ENCODE measurements at regions not wholly inside any gene's neighbourhood (a gene's known extent, or its start where the extent isn't known, plus 50 kb on each side); places are given as distances from the start of the nearest gene placed in this dataset.

GRCh38 chr5:86786955-86787354, 169.2 kb downstream of the COX7C start:
- no peak for DNase-seq

GRCh38 chr5:86795659-86796058, 177.9 kb downstream of the COX7C start:
- DNase-seq = no peak

- DNase-seq = no peak
Measured at GRCh38 chr5:86797677-86798076, 179.9 kb downstream of the COX7C start.

DNA sequence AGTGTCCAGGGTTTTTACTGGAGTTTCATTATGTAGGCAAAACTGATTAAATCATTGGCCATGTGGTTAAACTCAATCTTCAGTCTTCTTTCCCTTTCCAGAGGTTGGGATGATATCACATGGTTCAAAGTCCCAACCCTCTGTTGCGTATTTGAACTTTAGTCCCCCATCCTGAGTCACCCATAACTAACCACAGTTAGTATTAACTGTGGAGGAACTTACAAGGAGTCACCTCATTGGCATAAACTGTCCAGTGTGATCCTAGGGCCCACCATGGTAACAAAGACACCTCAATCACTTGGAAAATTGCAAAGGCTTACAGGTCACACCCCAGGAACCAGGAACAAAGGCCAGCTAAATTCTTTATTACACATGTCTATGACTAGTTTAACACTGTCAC, 188.5 kb downstream of the COX7C start:
- no peak for DNase-seq

- DNase-seq = no peak
Measured at GRCh38 chr5:86807046-86808031, 189.6 kb downstream of the COX7C start.

DNA sequence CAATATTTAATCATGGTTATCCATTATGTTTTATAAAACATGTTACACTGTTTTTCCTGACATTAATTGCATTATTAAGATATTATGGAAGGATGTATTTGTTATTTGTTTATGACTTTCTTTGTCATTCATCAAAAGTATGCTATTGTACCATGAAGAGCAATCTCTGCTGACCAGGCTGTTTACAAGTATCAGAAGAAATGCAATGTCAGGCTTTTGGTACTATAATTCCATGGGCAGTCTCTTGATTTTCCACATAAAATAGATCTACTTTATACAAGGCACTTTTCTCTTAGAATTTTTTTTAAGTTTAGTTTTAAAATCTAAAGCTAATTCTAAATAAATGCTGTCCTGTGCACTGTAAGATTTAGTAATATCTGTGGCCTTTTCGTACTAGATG, 196.6 kb downstream of the COX7C start:
- no peak for DNase-seq

DNA sequence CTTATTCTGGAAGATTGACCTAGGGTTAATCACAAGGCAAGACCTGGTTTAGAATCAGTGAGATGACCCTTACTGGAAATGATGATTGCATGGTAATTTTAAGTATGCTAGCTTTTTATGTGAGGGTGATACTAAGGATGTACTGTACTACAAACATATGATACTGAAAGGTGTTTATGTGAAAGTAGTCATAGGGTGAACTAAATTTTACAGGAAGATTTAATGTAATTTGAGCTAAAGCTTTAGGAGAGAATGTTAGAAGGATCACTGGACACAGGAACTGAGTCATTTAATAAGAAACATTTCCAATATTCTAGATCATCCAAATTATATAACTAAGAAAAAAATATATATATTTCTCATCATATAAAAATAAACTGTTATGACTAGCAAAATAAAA, 197.2 kb downstream of the COX7C start:
- no peak for DNase-seq

DNA sequence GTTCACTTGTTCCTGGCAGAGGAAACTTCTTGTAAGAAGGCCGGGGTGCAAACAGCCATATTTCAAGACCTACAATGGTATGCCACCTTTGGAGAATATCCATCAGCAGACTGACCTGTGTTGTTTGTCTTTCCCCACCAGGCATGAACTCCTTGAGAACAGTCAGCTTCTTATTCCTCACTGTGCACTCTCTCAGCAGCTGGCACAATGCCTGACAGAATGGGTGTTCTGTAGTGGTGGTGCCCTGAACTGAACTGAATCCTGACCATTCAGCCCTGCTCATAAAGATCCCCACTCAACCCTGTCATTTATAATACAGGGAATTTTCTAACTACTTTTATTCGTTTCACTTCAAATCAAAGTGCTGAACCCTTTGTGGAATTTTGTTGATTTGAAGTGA, 206.9 kb downstream of the COX7C start:
- no peak for DNase-seq

DNA sequence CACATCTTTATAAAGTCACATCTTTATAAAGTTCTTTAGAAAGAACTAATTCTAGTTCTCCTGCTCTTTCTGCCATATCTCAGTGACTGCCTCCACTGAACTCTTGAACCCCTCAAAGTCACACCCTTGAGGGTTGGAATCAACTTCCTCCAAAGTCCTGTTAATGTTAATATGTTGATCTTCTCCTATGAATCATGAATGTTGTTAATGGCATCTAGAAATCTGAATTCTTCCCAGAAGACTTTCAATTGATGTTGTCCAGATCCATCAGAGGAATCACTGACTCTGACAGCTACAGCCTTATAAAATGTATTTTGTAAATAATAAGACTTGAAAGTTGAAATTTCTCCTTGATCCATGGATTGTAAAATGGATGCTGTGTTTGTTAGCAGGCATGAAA, 213.4 kb downstream of the COX7C start:
- no peak for DNase-seq

DNA sequence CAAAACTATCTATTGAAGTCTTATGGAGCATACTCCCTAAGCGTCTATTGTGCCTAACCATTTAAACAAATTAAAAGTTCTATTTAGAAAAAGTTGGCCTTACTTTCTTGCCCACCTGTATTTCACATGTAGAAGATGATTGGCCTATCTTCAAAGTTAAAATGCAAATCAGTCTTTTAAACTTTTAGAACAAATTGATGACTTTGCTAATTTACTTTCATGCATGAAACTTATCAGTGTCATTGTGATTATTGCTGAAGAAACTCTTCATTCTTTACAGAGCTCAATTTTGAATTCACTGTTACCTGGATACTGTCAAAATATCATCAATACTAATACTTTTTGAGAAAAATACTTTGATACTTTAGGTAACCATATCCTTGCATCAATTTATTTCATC, 216.1 kb downstream of the COX7C start:
- no peak for DNase-seq

GRCh38 chr5:86837610-86838009, 219.9 kb downstream of the COX7C start:
- DNase-seq = no peak

GRCh38 chr5:86838083-86838482, 220.3 kb downstream of the COX7C start:
- DNase-seq = no peak

- DNase-seq = no peak
Measured at GRCh38 chr5:86841000-86841644, 223.4 kb downstream of the COX7C start.

DNA sequence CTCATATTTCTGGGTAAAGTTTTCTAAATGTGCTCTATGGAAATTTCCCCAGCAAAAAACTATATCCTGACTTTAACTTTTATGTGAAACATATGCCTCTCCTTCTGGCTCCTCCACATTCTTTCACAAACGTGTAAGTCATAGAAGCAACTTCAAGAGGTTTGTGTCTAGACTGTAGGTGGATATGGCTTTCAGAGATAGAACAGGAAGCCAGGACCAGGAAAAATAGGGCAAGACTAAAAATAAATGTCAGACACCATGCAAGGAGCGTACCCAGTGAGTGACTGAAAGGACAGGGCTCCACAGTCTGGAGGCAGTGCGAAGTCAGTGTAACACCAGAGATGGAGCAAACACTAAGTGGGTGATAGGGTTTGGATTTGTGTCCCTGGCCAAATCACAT, 240.7 kb downstream of the COX7C start:
- no peak for DNase-seq

DNA sequence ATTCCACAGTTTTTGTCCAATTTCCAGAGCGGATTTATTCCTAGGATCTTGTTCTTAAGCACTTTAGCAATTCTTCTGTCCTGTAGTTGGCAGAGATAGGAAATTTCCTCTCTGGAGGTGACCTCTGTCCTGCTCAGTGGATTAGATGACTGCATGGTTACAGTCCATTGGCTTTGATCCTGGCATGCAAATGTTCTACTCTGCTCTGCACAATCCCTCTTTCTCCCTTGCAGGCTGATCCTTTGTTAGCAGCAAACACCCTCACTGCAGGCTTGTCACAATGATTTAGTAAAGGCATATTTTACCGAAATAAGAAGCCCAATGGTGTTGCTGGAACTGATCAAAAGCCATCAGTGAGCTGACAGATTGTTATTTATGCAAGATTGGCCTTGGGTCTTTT, 243.8 kb downstream of the COX7C start:
- DNase-seq = no peak

GRCh38 chr5:86862093-86862492, 244.4 kb downstream of the COX7C start:
- no peak for DNase-seq

- no peak for DNase-seq
Measured at GRCh38 chr5:86864051-86864450, 246.3 kb downstream of the COX7C start.

- DNase-seq = no peak
Measured at GRCh38 chr5:86865256-86865785, 247.6 kb downstream of the COX7C start.

DNA sequence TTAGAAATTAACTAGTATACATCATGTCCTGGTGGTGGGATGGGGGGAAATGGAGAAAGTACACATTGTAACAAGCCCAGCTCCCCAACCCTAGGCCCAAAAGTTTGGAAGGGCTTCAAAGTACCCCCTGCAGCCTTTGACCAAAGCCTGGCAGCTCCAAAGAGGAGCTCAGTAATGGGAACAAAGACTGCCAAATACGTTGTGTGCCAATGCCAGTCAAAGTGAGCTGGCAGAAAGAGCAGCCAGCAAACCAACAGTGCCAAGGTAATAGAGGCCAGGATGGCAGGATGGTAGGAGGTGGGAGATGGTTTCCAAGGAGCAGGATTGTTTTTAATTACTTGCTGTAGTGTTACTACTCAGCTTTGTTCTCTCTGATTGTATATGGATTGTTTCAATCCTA, 248.3 kb downstream of the COX7C start:
- no peak for DNase-seq

DNA sequence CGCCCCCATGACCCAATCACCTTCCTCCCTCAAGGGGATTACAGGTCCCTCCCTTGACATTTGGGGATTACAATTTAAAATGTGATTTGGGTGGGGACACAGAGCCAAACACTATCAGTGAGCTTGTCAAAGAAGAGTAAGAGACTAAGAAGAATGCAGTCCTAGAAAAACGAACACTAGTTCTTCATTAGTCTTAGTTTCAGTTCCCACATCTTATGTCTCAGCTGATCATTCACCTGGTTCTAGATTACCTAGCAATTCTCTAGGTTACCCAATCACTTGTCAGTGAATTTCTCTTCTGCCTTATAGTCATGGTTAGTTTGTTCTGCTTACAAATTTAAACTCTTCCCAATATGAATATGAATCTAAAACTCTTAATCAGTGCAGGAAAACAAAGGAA, 251.5 kb downstream of the COX7C start:
- no peak for DNase-seq

- DNase-seq = no peak
Measured at GRCh38 chr5:86875539-86875938, 257.8 kb downstream of the COX7C start.

DNA sequence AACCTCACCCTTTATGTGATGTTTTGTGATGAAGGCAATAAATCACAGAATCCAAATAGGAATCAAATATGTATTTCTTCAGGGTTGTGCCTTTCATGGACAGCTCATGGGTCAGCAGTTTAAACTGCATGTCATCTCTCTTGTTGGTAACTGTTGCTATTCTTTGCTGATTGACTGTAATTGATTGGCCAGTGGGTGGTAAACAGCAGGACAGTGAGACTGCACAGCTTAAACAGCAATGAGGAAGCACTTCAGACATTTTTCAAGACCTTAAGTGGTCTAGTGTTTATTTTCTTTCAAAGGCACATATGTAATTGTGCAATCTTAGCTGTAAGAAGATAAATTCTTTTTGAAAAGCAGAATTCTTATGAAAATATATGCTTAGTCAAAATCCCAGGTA, 260.5 kb downstream of the COX7C start:
- DNase-seq = no peak

- DNase-seq = no peak
Measured at GRCh38 chr5:86879086-86879485, 261.3 kb downstream of the COX7C start.

- DNase-seq = no peak
Measured at GRCh38 chr5:86880344-86880743, 262.6 kb downstream of the COX7C start.

All from stimulated activated CD4-positive, alpha-beta T cell treated with anti-CD3 and anti-CD28 coated beads, Interleukin-2, amount 100 ng/mL, for 24 hours (primary cell).